GM18870 (cell line): ENCODE measurements at regions not wholly inside any gene's neighbourhood (a gene's known extent, or its start where the extent isn't known, plus 50 kb on each side); places are given as distances from the start of the nearest gene placed in this dataset.
A peak's percentile ranks its signal among the peaks of the same experiment; 100 is the strongest.

Experiments used
- ATAC-seq: cut with Tn5 transposase; IDR thresholded peaks from one replicate; pipeline ENCODE4 v1.9.1; 2021; ENCODE audit warnings: moderate library complexity; ENCODE audit not compliant: unreplicated experiment

DNA sequence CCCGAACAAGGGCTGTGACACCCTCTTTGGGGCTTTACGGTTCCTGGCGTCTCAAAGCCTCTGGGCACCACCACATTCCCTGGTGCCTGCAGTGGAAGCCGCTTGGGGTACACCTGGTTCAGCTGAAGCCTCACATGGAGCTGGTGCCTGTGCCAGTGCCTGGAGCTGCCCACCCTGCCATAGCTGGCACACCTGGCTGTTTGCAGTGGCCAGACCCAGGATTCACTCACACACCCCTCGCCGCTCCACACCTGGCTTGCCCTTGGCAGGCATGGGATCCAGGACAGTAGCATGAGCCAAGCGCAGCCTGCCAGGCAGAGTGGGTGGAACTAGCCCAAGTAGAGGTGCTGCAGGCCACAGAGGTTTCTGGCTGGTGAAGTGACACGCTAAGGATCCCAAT, 641.8 kb downstream of the TLE4 start:
- ATAC-seq: no peak

DNA sequence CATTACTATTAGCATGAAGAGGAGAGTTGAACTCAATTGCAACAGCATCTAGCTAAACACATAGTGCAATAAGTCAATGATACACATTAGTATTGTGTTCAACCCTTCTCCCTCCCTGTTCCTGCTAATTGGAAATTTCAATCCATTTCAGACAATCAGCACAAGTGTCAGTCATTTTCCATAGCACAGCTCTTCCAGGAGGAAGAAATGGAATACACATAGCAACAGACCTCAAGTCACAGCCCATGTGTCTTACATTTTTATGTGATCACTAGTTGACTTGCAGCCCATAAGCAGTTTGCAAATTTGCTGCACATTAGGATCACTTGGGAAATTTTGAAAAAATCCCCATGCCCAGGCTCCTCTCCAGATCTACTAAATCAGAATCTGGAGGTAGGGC, 636.9 kb downstream of the TLE4 start:
- no peak for ATAC-seq

DNA sequence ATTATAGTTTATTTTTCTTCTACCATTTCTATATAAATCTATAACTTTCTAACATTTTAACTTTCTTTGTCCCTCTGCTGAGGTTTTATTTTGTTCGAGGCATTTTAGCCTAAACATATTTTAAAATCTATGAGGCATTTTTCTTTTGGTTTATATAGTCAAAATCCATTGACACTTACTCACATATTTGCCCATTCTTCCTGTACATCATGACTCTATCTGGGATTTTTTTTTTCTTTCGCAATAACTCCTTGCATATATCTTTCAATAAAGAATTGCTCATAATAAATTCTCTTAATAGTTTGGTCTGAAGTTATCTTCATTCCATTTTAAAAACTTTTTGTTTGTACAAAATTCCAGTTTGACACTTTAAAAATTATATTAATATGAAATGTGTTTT, 632.3 kb downstream of the TLE4 start:
- ATAC-seq: no peak

DNA sequence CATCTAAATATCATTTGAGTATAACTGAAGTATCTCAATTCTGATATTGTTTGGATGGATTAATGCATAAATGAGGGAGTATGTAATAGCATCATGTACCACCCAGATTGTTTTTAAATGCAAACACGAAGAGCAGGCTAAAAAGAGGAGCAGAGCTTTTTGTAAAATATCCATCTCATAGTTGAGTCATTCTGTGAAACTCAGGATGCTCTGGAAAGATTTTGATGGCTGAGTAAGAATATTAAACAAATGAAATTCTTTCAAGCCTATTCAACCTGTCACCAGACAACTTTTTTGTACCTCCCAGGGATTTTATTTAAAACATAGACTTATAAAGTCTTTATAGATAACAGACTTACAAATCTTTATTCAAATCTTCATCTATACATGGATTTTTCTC, 625.9 kb downstream of the TLE4 start:
- ATAC-seq: no peak

DNA sequence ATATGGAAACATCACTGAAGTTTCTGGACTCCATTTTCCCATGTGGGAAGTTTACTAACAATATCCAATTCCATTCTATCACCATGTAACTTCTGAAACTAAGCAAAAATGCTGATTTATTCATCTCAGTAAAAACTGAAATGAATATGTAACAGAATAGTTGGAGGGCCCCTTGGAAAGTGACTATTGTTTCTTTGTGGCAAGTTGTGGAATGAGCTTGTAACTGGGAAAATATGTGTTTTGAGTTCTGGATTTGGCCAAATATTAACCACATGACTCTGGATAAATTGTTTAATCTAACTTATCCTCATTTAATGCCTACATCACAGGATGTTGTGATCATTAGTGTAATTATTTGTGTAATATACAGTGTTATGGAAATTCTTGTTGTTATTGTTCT, 619.3 kb downstream of the TLE4 start:
- no peak for ATAC-seq

DNA sequence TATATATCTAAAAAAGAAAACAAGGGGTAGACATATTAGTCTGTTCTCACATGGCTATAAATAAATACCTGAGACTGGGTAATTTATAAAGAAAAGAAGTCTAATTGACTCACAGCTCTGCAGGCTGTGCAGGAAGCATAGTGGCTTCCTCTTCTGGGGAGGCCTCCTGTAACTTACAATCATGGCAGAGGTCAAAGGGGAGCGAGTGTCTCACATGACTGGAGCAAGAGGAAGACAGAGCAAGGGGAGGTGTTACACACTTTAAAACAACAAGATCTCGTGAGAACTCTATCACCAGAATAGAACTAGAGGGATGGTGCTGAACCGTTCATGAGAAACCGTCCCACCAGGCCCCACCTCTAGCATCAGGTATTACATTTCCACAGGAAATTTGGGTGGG, 616.8 kb downstream of the TLE4 start:
- ATAC-seq: no peak

DNA sequence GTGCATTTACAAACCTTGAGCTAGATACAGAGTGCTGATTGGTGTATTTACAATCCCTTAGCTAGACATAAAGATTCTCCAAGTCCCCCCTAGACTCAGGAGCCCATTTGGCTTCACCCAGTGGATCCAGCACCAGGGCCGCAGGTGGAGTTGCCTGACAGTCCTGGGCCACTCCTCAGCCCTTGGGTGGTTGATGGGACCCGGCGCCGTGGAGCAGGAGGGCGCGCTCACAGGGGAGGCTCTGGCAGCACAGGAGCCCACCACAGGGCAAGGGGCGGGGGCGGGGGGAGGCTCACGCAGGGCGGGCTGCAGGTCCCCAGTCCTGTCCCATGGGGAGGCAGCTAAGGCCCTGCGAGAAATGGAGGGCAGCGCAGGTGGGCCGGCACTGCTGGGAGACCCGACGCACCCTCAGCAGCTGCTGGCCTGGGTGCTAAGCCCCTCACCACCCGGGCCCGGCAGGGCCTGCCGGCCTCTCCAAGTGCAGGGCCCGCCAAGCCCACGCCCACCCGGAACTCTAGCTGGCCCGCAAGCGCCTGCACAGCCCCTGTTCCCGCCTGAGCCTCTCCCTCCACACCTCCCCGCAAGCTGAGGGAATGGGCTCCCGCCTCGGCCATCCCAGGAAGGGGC, 613.5 kb downstream of the TLE4 start:
- ATAC-seq: no peak

DNA sequence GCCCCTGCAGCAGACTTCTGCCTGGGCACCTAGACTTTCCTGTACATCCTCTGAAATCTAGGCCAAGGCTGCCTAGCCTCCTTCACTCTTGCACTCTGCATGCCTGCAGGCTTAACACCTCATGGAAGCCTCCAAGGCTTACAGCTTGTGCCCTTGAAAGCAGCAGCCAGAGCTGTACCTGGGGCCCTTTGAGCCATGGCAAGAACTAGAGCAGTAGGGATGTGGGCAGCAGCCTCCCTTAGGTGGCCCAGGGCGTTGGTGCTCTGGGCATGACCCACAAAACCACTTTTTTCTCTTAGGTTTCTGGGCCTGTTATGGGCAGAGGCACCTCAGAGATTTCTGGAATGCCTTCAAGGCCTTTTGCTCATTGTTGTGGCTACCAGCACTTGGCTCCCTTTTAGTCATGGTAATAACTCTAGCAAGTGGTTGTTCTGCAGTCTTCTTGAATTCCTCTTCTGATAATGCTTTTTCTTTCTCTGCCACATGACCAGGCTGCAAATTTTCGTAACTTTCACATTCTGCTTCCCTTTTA, 606.2 kb downstream of the TLE4 start:
- ATAC-seq: no peak

DNA sequence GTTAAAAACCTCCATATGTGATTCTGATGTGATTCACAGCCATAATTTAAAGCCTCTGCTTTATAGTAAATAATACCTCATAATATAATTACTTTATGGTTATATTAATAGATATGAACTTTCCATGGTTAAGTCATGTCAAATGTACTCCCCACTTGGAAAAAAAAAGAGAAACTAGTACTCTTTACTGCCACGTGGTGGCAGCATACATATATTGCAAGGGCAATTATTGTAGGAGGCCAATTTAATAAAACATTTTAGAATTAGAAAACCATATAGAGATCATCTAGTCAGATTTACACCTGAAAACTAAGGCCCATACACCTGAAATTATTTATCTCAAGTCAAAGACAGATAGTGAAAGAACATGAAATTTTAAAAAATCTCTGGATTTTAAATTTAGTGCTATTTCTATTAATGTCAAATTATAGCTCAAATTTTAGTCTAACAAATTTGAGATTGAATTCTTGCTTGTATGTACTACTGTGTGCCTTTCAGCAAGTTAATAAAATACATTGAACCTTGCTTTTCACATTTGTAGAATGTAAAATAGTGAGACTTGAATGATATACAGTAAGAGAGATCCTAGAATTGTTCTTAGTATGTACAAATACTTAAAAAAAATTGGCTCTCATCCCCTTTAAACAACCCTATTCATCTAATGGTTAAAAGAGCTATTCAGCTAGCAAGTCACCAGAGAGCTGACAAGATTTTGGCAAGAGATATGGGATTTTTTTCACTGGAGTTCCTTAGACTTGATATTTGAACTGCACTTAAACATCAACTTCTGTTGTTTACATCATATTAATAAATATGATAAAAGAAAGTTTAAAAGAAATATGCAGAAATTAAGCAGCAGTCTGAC, 603.8 kb downstream of the TLE4 start:
- peak; percentile 57 for ATAC-seq

DNA sequence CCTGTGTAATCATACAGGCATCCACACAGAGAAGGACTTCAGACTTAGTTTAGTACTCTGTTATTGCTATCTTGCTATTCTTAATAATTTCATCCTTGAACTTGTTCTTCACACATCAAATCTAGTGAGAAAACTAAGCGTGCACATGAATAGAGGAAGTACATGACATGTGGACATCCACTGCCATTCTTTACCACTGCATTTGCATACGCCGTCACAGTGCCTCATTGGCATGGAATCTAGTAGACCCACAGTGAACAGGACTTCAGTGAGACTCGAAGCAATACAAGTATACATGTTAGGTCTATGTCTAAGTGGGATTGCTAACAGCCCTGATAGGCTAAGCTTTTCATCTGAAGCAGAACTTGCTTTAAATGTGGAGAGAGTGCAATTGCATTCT, 592.1 kb downstream of the TLE4 start:
- ATAC-seq: peak; percentile 81

DNA sequence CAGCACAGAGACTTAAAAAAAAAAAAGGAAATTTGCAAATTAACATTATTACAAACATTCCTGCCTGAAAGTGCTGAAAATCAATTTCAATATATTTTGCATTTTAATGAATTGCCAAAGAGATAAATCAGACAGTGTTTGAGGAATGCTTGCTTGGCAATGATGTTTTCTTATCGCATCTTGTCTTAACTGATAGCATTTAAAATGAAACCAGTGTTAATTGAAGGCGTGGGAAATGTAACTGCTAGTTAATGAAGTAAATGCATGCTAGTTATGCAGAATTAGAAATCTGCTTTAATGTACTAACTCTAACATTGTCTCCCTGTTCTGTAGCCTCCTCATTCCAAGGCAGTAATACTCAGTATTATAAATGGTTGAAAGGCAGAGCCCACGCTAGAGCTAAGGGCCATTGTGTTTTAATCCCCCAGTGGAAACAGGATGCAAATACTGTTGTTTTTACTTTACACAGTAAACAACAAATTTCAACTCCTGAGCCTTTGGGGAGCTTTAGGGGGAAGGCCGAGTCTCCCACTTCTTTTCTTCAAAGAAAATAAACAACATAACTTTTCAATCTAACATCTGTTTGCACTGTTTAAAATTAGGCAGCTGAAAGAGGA, 586.9 kb downstream of the TLE4 start:
- ATAC-seq: no peak

DNA sequence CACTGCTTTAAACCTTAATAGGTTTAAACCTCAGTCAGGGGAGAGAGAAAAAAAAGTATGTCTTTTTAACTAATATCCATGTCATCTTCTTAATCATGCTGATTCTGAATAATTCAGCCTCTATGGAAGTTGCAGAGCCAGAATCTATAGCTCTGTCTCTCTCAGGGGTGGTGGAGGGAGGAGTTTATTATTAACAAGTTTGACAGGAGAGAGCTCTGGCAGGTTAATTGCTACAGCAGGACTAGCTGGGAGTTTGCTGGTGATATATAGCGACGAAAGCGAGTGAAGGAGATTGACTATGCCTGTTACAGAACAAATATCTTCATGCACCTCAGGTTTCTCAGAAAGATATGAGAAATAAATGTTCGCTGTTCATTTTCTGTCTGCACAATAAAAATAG, 586.4 kb downstream of the TLE4 start:
- ATAC-seq: no peak

DNA sequence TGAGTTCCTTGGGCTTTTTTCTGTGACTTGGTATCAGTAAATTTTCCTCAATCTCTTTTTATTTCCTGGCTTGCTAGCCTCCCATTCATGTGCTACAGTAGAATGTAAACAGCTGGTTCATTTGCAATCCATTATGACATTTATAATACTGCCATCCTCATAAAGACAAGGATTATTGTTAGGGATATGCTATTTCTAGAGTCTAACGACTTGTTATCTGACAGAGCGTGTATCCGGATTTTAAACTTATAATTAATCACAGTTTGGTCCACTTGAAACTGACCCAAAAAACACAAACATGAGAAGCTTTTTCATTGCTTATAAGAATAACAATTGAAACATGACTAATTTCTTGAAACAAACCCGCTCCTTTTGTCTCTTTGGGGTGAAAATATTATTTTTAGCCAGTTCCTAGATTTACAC, 585.8 kb downstream of the TLE4 start:
- no peak for ATAC-seq

DNA sequence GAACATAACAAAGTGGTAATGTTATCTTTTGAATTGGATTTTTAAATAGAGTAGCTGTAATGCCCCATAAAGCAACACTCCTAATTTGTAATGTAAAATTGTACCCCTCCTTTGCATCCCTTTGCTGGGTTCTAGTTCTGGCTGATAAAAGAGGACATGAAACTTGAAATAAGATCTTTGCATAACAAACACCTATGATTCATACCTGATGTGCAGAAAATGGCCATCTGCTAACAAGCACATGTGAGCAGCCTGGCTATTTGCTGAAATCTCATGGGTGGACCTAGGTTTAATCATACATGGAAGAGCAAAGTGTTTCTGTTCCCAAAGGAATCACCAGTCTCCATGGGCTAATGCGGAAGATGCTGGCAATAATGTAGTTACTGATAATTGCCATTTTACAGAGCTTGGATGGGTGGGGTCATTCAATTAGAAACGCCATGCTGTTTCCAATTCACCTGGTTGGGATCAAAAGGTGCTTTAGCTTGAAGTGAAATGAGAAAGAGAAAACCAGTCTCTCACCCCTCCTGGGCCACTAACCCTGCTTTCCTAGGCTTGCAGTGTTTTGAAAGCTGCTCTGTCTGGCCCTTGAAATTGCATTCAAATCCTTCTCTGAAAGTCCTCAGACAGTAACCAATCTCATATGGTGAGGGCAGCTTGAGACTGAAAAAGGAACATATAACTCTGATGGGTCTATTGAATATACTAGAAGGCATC, 585.1 kb downstream of the TLE4 start:
- peak; percentile 69 for ATAC-seq

DNA sequence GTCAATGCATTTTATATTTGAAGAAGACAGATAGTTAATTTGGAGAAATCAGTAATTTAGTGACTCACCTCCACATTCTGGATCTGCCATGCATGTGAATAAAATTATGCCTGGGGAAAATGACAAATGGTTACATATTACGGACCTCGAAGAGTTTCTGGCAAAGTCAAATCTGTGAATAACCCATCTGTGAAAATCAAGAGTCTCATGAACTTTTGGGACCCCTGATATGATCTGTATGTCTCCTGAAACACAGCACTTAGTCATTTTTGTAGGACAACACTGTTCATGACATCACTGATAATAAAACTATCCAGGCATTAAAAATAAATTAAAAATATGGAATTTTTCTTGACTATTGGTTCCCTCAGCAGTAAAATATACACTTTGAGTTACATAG, 584.5 kb downstream of the TLE4 start:
- no peak for ATAC-seq

DNA sequence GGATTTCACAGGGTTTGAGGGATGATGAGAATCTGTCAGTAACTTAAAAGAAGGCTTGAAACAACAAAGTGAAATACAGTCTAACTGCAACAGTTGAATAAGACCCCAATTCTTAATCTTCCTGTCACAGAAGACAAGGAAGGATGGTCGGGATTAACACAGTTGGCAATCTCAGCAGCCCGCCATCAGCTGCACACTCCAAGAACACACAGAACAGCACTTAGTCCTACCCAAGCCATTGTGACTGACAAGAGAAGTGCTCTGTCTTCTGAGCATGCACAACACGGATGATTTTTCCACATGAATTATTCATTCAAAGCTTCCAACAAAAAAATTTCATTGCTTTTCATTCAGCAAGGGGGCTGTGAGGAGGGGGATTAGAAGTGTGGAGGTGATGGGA, 576.1 kb downstream of the TLE4 start:
- ATAC-seq: no peak

DNA sequence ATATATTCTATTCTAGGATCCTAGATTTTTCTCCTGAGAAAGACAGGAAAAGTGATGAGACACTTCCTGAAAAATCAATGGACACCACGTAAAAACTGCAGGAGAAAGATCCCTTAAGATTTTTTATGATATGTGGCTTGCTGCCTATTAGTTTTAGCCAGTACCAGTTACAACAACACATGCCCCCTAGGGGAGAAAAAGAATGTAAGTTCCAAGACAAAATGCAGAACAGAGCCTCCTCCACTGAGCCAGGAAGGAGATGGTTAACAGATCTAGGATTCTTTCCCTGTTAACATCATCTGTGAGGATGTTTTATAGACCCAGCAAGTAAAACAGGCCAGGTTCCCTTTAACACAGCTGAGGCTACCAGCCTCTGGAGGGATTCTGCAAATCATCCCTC, 574.7 kb downstream of the TLE4 start:
- ATAC-seq: no peak

DNA sequence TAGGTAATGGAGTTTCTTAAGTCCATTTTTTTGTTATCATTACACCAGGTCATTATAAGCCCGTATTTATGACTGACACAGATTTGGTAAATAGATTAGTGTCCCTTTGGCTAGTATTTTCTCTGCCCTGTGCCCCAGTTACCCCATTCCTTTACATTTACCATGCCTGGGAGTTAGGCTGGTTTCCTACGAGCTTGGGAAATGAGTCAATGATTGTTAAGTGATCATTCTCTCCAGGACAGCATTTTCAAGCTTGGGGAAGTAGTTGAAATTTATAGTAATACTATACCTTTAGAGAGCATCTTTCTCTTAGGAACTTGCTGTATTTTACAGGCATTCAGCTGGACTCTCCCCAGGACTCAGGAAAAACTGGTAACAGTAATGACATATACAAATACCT, 573.1 kb downstream of the TLE4 start:
- no peak for ATAC-seq

DNA sequence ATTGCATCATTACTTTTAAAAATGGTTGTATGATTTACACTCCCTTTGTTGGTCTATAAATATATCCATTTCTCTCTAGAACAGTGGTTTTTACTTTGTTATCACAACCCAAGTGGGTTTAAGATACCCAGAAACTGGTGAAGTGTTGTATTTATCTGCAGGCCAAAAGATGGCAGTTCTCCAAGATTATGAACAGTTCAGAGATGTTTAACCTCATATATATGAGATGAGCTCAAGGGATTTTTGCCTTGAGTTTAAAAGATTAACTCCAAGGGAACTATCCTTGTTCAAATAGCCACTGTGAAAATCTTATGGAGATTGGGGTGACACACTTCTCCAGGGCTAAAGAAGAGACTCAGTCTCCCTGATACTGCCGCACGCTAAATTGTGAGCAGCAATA, 572.6 kb downstream of the TLE4 start:
- no peak for ATAC-seq

DNA sequence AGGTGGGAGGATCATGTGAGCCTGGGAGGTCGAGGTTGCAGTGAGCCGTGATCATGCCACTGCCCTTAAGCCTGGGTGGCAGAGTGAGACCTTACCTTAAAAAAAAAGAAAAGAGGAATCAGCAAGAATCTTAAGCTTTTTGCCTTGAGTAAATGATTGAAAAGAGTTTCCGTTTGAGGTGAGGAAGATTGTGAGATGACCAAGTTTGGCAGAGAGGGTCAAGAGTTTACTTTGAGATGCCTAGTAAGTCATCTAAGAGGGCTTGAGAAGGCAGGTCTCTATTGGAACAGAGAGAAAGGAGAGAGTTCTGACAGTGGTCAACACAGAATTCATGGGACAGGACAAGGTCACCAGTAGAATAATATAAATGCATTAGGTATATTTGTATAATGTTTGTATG, 572.1 kb downstream of the TLE4 start:
- ATAC-seq: peak; percentile 88

DNA sequence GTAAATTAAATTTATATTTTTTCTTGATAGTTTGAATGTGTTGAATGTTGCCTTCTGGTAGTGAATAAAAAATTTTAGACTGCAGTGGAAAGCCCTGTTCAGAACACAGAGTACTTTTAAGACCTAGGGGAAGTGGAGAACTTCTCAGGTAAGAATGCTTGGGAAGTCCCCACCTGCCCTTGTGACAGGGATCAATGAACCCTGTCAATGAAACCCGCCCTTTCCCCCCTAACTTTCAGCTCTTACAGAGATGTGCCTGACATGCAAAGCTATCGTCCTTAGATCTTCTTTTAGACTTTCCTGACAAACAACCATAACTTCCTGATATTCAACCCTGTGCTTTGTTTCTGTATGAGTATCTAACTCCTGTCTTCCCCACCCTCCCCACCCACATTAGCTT, 562.7 kb downstream of the TLE4 start:
- peak; percentile 96 for ATAC-seq
